GM18858 (cell line): ENCODE measurements at regions not wholly inside any gene's neighbourhood (a gene's known extent, or its start where the extent isn't known, plus 50 kb on each side); places are given as distances from the start of the nearest gene placed in this dataset.
"Not testable (repeated sequence)": the region's sequence is repeated elsewhere in the genome, so short reads cannot be mapped to it uniquely, and the experiment has no call there.

Experiments used
- ATAC-seq: cut with Tn5 transposase; IDR thresholded peaks from one replicate; pipeline ENCODE4 v1.9.1; 2021; ENCODE audit not compliant: unreplicated experiment

GRCh38 chr10:56104923-56105322 is 256.1 kb downstream of the ZWINT start:
- ATAC-seq: no peak

- no peak for ATAC-seq
These were observed 256.6 kb downstream of the ZWINT start for GRCh38 chr10:56104487-56104886.

DNA sequence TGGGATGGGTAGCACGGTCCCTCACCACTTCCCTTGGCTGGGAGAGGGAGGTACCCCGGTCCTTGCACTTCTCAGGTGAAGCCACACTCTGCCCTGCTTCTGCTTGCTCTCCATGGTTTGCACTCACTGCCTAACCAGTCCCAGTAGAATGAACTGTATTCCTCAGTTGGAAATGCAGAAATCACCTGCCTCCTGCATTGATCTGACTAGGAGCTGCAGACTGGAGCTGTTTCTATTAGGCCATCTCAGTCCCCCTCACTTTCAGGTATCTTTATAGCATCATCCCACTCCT is 264.9 kb downstream of the ZWINT start:
- no peak for ATAC-seq

DNA sequence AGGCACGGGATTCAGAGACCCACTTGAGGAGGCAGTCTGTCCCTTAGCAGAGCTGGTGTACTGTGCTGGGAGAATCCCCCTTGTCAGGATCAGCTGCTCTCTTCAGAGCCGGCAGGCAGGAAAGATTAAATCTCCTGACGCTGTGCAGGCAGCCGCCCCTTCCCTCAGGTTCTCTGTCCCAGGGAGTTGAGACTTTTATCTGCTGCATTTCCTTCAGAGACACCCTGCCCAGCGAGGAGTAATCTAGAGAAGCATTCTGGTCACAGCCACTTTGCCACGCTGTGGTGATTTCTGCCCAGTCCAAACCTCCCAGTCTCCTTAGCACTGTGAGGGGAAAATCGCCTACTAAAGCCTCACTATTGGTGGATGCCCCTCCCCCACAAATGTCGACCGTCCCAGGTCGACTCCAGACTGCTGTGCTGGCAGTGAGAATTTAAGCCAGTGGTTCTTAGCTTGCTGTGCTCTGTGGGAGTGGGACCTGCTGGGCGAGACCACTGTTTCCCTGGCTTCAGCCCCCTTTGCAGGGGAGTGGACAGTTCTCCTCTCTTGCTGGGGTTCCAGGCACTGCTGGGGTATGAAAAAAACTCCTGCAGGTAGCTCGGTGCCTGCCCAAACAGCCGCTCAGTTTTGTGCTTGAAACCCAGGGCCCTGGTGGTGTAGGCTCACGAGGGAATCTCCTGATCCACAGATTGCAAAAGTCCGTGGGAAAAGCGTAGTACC is 265.4 kb downstream of the ZWINT start:
- ATAC-seq: no peak

- not testable (repeated sequence) for ATAC-seq
These were observed 267.4 kb downstream of the ZWINT start for GRCh38 chr10:56093645-56094044.

DNA sequence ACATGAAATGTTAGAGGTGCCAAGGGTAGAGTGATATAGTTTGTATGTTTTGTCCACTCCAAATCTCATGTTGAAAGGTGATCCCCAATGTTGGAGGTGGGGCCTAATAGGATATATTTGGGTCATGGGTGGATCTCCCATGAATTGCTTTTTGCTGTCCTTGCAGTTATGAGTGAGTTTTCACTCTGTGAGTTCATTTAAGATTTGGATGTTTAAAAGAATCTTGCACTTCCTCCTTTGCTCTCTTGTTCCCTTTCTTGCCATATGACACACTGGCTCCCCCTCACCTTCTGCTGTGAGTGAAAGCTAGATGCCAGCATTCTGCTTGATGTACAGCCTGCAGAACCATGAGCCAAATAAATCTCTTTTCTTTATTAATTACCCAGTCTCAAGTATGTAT is 269.2 kb downstream of the ZWINT start:
- no peak for ATAC-seq

GRCh38 chr10:56090914-56091540 is 270.0 kb downstream of the ZWINT start:
- ATAC-seq: no peak

GRCh38 chr10:56085406-56086122 is 275.5 kb downstream of the ZWINT start:
- no peak for ATAC-seq

DNA sequence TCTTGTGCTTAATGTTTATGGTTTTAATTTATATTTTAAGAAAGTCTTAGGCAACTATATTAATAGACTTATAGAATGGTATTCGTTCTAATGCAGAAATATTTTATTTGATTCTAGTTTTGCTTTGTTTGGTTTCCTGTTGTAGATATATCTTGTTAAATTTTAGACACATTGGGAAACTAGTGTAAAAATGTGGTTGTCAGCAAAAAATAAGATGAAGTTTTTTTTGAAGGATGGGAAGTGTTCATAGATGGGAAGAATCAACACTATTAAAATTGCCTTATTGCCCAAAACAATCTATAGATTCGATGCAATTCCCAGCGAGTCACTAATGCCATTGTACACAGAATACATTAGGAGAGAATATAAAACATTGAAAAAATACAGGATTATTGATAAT is 278.9 kb downstream of the ZWINT start:
- no peak for ATAC-seq

GRCh38 chr10:56068473-56069263 is 292.4 kb downstream of the ZWINT start:
- no peak for ATAC-seq

GRCh38 chr10:56068040-56068439 is 293.0 kb downstream of the ZWINT start:
- no peak for ATAC-seq

- ATAC-seq: no peak
These were observed 297.4 kb downstream of the ZWINT start for GRCh38 chr10:56063642-56064041.

DNA sequence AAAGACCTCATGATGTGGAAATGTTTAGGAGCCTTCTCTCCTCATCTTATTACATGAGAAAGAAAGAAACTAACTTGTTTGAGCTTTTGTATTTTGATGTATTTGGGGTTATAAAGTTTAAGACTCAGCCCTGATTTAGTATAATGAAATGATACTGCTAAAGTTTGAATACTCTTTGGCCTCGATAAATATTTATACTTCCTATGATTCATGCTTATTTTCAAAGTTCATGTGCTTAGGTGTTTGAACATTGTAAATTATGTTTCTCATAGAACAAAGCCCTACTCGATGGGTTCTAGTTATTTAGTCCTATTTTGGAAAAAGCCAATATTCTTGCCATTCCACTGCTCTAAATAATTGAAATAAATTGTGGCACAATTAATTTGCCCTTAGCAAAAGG is 303.2 kb downstream of the ZWINT start:
- ATAC-seq: no peak

DNA sequence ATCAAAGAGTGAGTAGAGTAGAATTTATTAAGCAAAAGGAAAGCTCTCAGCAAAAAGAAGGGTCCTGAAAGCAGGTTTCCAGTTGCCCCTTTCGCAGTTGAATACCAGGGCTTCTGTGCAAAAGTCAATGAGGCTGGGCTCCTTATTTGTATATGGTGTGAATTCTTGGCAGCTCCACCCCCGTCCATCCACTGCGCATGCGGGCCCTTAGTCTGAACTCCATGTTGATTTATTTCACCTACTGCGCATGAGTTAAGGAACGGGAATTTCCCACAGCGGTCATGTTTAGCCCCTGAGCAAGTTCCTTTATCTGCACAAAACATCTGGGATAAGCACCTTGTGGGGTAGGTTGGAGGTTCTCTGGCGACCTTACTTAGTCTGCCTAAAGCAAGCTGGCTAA is 325.6 kb downstream of the ZWINT start:
- ATAC-seq: no peak

DNA sequence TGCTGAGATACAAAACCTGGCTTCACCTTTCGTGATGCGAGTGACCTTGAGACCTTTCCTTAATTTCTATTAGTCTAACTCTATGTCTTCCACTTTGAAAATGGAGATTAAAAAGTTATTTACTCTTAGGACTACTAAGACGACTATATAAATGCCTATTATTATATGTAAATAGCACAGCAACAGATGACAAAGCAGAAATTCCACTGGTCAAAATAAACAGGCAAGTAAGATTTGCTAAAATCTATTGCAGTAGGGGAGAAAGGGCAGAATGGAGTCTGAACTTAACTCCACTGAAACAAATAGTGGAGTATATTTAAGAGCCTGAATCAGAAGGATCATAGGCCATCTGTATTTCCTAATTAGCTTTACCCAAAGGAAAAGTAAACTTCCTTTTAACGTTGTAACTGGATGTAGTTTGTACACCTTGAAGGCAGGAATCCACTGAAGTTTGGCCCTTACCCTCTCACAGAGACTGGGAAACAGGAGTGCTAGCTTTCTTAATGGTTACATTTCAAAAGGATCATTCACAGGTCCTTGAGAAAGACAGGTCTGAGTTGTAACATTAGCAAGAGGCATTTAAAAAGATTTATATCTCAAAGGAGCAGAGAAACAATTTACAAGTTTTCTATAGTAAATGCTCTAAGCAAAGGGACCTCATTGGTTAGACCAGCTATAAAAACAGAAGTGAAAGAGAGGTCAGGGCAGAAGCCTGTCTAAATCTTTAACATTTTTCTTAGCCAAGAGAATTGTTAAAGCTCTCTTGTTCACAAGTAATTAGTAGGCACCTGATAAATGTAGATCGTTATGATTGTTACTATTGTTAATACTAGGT is 332.5 kb downstream of the ZWINT start:
- no peak for ATAC-seq

- ATAC-seq: no peak
These were observed 349.0 kb downstream of the ZWINT start for GRCh38 chr10:56012101-56012500.

- ATAC-seq: no peak
These were observed 357.5 kb downstream of the ZWINT start for GRCh38 chr10:56003555-56003954.

DNA sequence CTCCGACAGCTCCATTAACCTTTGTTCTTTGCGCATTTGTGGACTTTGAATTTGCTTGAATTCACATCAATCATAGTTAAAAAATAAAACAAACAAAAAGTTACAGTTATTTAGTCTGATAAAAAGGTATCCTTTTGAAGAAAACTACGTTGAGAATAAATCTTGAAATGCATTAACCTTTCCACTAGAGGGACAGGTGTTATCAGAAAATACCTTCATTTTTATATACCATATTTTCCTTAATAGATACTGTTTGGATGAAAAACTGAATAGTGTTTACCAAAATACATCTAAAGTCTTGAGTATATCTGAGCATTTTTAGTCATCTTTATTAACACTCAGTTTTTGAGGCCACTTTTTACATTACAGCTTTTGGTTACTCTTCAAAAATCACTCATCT is 371.9 kb downstream of the ZWINT start:
- no peak for ATAC-seq

DNA sequence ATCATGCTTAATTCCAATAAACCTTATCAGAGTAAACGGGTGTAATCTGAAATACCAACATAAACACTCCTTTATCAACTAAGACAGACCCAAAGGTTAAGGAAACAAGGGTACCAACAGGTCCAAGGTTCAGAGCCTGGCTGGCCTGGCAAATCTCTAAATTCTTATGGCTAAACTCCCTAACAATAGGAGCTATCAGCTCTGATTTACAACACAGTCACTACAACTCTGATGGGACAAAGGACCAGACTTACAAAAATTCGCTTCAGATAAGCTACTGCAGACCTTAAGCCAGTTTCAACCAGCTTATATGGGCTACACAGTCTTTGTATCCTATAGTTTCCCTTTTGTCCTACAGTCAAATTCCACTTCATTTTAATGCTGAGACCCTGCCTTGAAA is 381.9 kb downstream of the ZWINT start:
- no peak for ATAC-seq

DNA sequence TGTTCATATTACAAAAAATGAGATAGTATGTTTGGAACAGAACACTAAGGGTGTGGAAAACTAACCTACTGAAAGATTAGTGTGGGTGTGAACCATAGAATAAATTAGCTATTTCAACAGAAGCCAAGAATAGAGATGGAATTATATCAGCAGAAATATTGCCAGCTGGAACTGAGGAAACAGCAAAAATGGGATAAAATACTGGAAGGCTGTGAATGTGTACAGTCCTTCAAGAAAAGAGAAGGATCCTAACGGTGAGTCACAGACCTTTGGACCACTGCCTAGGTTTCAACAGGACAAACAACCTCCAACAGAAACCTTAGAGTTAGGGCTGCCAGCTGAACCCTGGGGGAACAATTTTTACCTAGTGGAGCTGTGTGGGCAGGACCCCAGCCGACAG is 395.0 kb downstream of the ZWINT start:
- ATAC-seq: no peak

DNA sequence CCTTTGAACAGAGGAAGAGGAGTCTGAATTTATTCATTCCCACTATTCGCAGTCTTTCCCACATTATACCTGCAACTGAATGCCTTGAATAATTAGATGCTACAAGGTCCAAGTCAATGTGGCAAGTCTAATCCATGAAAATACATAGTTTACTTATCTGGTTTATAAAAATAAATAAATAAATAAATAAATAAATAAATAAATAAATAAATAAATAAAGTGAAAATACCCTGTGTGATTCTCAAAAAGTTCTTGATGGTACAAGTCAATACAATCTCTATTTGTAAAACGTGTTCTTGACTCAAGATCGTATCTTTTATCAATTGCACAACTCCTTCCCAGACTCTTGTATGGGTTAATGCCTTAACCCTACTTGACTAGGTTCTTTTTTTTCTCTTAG is 417.7 kb downstream of the ZWINT start:
- ATAC-seq: no peak
